SK-N-SH treated with all-trans-retinoic acid at 6 μM for 48 hours (cell line): ENCODE measurements at regions not wholly inside any gene's neighbourhood (a gene's known extent, or its start where the extent isn't known, plus 50 kb on each side); places are given as distances from the start of the nearest gene placed in this dataset.

Experiments used
- ATAC-seq: fragments of 200-7000 bp; cut with Tn5 transposase; 3 replicates; pipeline ENCODE4 v1.9.1; 2020; ENCODE audit warnings: mild to moderate bottlenecking, moderate library complexity
- CREB5 ChIP-seq: fragments of 250-450 bp; sonication (Bioruptor Pico); IDR thresholded peaks from 2 replicates; pipeline ENCODE4 v1.5.1; 2020; ENCODE audit warnings: low read depth, mild to moderate bottlenecking, moderate library complexity
- CSRNP3 ChIP-seq: fragments of 250-450 bp; sonication (Bioruptor Pico); IDR thresholded peaks from 2 replicates; pipeline ENCODE4 v1.5.1; 2021; ENCODE audit warnings: mild to moderate bottlenecking, moderate library complexity
- ESRRG ChIP-seq: fragments of 250-450 bp; sonication (Bioruptor Pico); IDR thresholded peaks from 2 replicates; pipeline ENCODE4 v1.6.1; 2021; ENCODE audit warnings: mild to moderate bottlenecking
- GLIS3 ChIP-seq: fragments of 250-450 bp; sonication (Bioruptor Pico); IDR thresholded peaks from 2 replicates; pipeline ENCODE4 v1.5.0; 2020; ENCODE audit warnings: mild to moderate bottlenecking, moderate library complexity
- ISL1 ChIP-seq: fragments of 250-450 bp; sonication (Bioruptor Pico); IDR thresholded peaks from 2 replicates; pipeline ENCODE4 v2.1.2; 2022; ENCODE audit warnings: mild to moderate bottlenecking, moderate library complexity
- PATZ1 ChIP-seq: fragments of 250-450 bp; sonication (Bioruptor Pico); IDR thresholded peaks from 2 replicates; pipeline ENCODE4 v1.8.0; 2020; ENCODE audit warnings: mild to moderate bottlenecking, moderate library complexity, borderline replicate concordance
- POU6F1 ChIP-seq: fragments of 250-450 bp; sonication (Bioruptor Pico); IDR thresholded peaks from 2 replicates; pipeline ENCODE4 v1.8.0; 2021; ENCODE audit warnings: low read depth, mild to moderate bottlenecking, moderate library complexity, borderline replicate concordance
- PPARA ChIP-seq: fragments of 250-450 bp; sonication (Bioruptor Pico); IDR thresholded peaks from 2 replicates; pipeline ENCODE4 v1.5.0; 2020; ENCODE audit warnings: mild to moderate bottlenecking, borderline replicate concordance
- SNAI2 ChIP-seq: fragments of 250-450 bp; sonication (Bioruptor Pico); IDR thresholded peaks from 2 replicates; pipeline ENCODE4 v1.5.0; 2020; ENCODE audit warnings: mild to moderate bottlenecking, moderate library complexity
- TCF4 ChIP-seq: fragments of 250-450 bp; sonication (Bioruptor Pico); IDR thresholded peaks from 2 replicates; pipeline ENCODE4 v1.8.0; 2021; ENCODE audit warnings: mild to moderate bottlenecking, moderate library complexity, borderline replicate concordance
- TOX ChIP-seq: fragments of 250-450 bp; sonication (Bioruptor Pico); IDR thresholded peaks from 2 replicates; pipeline ENCODE4 v1.8.0; 2021; ENCODE audit warnings: mild to moderate bottlenecking, moderate library complexity, borderline replicate concordance
- TSHZ2 ChIP-seq: fragments of 250-450 bp; sonication (Bioruptor Pico); IDR thresholded peaks from 2 replicates; pipeline ENCODE4 v1.5.0; 2020; ENCODE audit warnings: mild to moderate bottlenecking, moderate library complexity
- ZC3H10 ChIP-seq: fragments of 250-450 bp; sonication (Bioruptor Pico); IDR thresholded peaks from 2 replicates; pipeline ENCODE4 v1.5.1; 2021; ENCODE audit warnings: mild to moderate bottlenecking, moderate library complexity
- ZFP3 ChIP-seq: fragments of 250-450 bp; sonication (Bioruptor Pico); IDR thresholded peaks from 2 replicates; pipeline ENCODE4 v1.5.0; 2020; ENCODE audit warnings: mild to moderate bottlenecking, moderate library complexity
- ZFP30 ChIP-seq: fragments of 450-650 bp; formaldehyde crosslinking; IDR thresholded peaks from 2 replicates; pipeline ENCODE4 v1.5.0; 2022; ENCODE audit warnings: mild to moderate bottlenecking, moderate library complexity
- ZNF565 ChIP-seq: fragments of 450-650 bp; formaldehyde crosslinking; conservative IDR thresholded peaks from 2 replicates; pipeline ENCODE4 v1.5.0; 2020; ENCODE audit warnings: low read depth, mild to moderate bottlenecking, moderate library complexity
- ZNF70 ChIP-seq: fragments of 450-650 bp; formaldehyde crosslinking; IDR thresholded peaks from 2 replicates; pipeline ENCODE4 v1.5.0; 2020; ENCODE audit warnings: mild to moderate bottlenecking, moderate library complexity
- ZNF8 ChIP-seq: fragments of 450-650 bp; formaldehyde crosslinking; IDR thresholded peaks from 2 replicates; pipeline ENCODE4 v1.5.0; 2020; ENCODE audit warnings: mild to moderate bottlenecking, moderate library complexity

- no peak for ATAC-seq
- TF ChIP-seq ZC3H10 (CRISPR knock-in tag) = no peak
- TF ChIP-seq TSHZ2 (CRISPR knock-in tag) = no peak
- TF ChIP-seq ZNF8 (CRISPR knock-in tag) = no peak
- TF ChIP-seq TOX (CRISPR knock-in tag) = no peak
- TF ChIP-seq PPARA (CRISPR knock-in tag) = no peak
- no peak for TF ChIP-seq CREB5 (CRISPR knock-in tag)
- no peak for TF ChIP-seq ISL1 (CRISPR knock-in tag)
- TF ChIP-seq CSRNP3 (CRISPR knock-in tag) = no peak
- no peak for TF ChIP-seq ZNF565 (CRISPR knock-in tag)
- TF ChIP-seq PATZ1 = no peak
- TF ChIP-seq TCF4 (CRISPR knock-in tag) = no peak
- no peak for TF ChIP-seq GLIS3
These were observed 321.1 kb downstream of the HS3ST3B1 start for GRCh38 chr17:14621826-14622614.

- no peak for ATAC-seq
- no peak for TF ChIP-seq ZFP3
These were observed 318.9 kb downstream of the HS3ST3B1 start for GRCh38 chr17:14619821-14620220.

- no peak for ATAC-seq
- TF ChIP-seq TCF4 (CRISPR knock-in tag) (no peak), PATZ1 (no peak), ZFP30 (CRISPR knock-in tag) (no peak), ZNF70 (no peak), POU6F1 (CRISPR knock-in tag) (no peak), GLIS3 (no peak), CSRNP3 (CRISPR knock-in tag) (no peak), ESRRG (CRISPR knock-in tag) (no peak), ISL1 (CRISPR knock-in tag) (no peak), ZNF8 (CRISPR knock-in tag) (no peak), CREB5 (CRISPR knock-in tag) (no peak), TOX (CRISPR knock-in tag) (no peak), SNAI2 (no peak), ZC3H10 (CRISPR knock-in tag) (no peak), ZFP3 (no peak), TSHZ2 (CRISPR knock-in tag) (no peak)
These were observed 315.6 kb downstream of the HS3ST3B1 start for GRCh38 chr17:14616528-14616927.
